GM13976 (cell line): ENCODE measurements at regions not wholly inside any gene's neighbourhood (a gene's known extent, or its start where the extent isn't known, plus 50 kb on each side); places are given as distances from the start of the nearest gene placed in this dataset.

Experiments
- DNase-seq: peaks from one replicate; pipeline ENCODE4 v3.0.0; 2012; ENCODE audit warnings: low spot score
- CTCF ChIP-seq: IDR thresholded peaks from 2 replicates; pipeline ENCODE4 v1.5.1; 2012; ENCODE audit warnings: borderline replicate concordance, mild to moderate bottlenecking; ENCODE audit not compliant: insufficient read depth; ENCODE audit errors: extremely low read depth, missing control alignments, control extremely low read depth
- in situ Hi-C: fragments of 300-500 bp; cut with MboI; formaldehyde crosslinking; loops from one replicate; pipeline ENCODE4 v1.12.0; 2022; ENCODE audit warnings: low sequenced_read_pairs, mixed read lengths, inconsistent platforms; ENCODE audit not compliant: unreplicated experiment

- no peak for TF ChIP-seq CTCF
- in situ Hi-C loops: loop anchor here (10.0 kb wide), 1 partner anchor 104 kb away; no protein-coding TSS in a partner anchor
- no peak for DNase-seq
These were observed 523.2 kb upstream of the GOLIM4 start for GRCh38 chr3:168618827-168619470.

- no peak for TF ChIP-seq CTCF
- in situ Hi-C loops: loop anchor here (10.0 kb wide), 1 partner anchor 103 kb away; no protein-coding TSS in a partner anchor
- DNase-seq: no peak
These were observed 521.9 kb upstream of the GOLIM4 start for GRCh38 chr3:168617658-168618057.

- no peak for TF ChIP-seq CTCF
- no peak for DNase-seq
- in situ Hi-C loops: loop anchor here (10.0 kb wide), 1 partner anchor 102 kb away; no protein-coding TSS in a partner anchor
These were observed 521.2 kb upstream of the GOLIM4 start for GRCh38 chr3:168616915-168617314.

- no peak for TF ChIP-seq CTCF
- DNase-seq: no peak
- in situ Hi-C loops: loop anchor here (10.0 kb wide), 1 partner anchor 101 kb away; no protein-coding TSS in a partner anchor
These were observed 519.8 kb upstream of the GOLIM4 start for GRCh38 chr3:168615493-168616020.

GRCh38 chr3:168613151-168613550 lies 517.4 kb upstream of the GOLIM4 start:
- DNase-seq: no peak
- in situ Hi-C loops: loop anchor here (10.0 kb wide), 1 partner anchor 98 kb away; no protein-coding TSS in a partner anchor
- TF ChIP-seq CTCF: no peak

GRCh38 chr3:168612671-168613070 lies 516.9 kb upstream of the GOLIM4 start:
- no peak for DNase-seq
- TF ChIP-seq CTCF: no peak
- in situ Hi-C loops: loop anchor here (10.0 kb wide), 1 partner anchor 98 kb away; no protein-coding TSS in a partner anchor
